ENCODE measurements at regions not wholly inside any gene's neighbourhood (a gene's known extent, or its start where the extent isn't known, plus 50 kb on each side); places are given as distances from the start of the nearest gene placed in this dataset.

GRCh38 chr4:130545596-130545995, 1449.6 kb downstream of the C4orf33 start:
- no peak for DNase-seq

GRCh38 chr4:130559268-130559667, 1463.3 kb downstream of the C4orf33 start:
- DNase-seq, result no peak

- DNase-seq, result no peak
These were observed 1467.4 kb downstream of the C4orf33 start for GRCh38 chr4:130563185-130563888.

GRCh38 chr4:130563889-130564418, 1468.0 kb downstream of the C4orf33 start:
- DNase-seq, result no peak

GRCh38 chr4:130568746-130569145, 1472.8 kb downstream of the C4orf33 start:
- no peak for DNase-seq

- no peak for DNase-seq
These were observed 1477.8 kb downstream of the C4orf33 start for GRCh38 chr4:130573742-130574141.

- no peak for DNase-seq
These were observed 1478.3 kb downstream of the C4orf33 start for GRCh38 chr4:130574215-130574614.

- DNase-seq, result no peak
These were observed 1480.3 kb downstream of the C4orf33 start for GRCh38 chr4:130576218-130576617.

GRCh38 chr4:130591091-130591490, 1495.1 kb downstream of the C4orf33 start:
- no peak for DNase-seq

- no peak for DNase-seq
These were observed 1504.8 kb downstream of the C4orf33 start for GRCh38 chr4:130600706-130601105.

GRCh38 chr4:130603043-130603442, 1507.1 kb downstream of the C4orf33 start:
- no peak for DNase-seq

GRCh38 chr4:130608121-130608520, 1512.2 kb downstream of the C4orf33 start:
- DNase-seq, result no peak

- DNase-seq, result no peak
These were observed 1532.6 kb downstream of the C4orf33 start for GRCh38 chr4:130628531-130628930.

- no peak for DNase-seq
These were observed 1537.0 kb downstream of the C4orf33 start for GRCh38 chr4:130632731-130633604.

- no peak for DNase-seq
These were observed 1540.5 kb downstream of the C4orf33 start for GRCh38 chr4:130636486-130636885.

GRCh38 chr4:130640592-130640991, 1544.6 kb downstream of the C4orf33 start:
- no peak for DNase-seq

GRCh38 chr4:130646886-130647285, 1550.9 kb downstream of the C4orf33 start:
- no peak for DNase-seq

GRCh38 chr4:130648570-130648969, 1552.6 kb downstream of the C4orf33 start:
- DNase-seq, result no peak

- no peak for DNase-seq
These were observed 1557.9 kb downstream of the C4orf33 start for GRCh38 chr4:130653842-130654241.

- no peak for DNase-seq
These were observed 1563.4 kb downstream of the C4orf33 start for GRCh38 chr4:130659320-130659719.

- no peak for DNase-seq
These were observed 1572.9 kb downstream of the C4orf33 start for GRCh38 chr4:130668859-130669258.

GRCh38 chr4:130675266-130675665, 1579.3 kb downstream of the C4orf33 start:
- no peak for DNase-seq

- no peak for DNase-seq
These were observed 1593.2 kb downstream of the C4orf33 start for GRCh38 chr4:130689181-130689580.

- DNase-seq, result no peak
These were observed 1602.3 kb downstream of the C4orf33 start for GRCh38 chr4:130698251-130698650.
